CD4-positive, alpha-beta T cell treated with Interleukin-1 beta for 1 hour (primary cell): ENCODE measurements at regions not wholly inside any gene's neighbourhood (a gene's known extent, or its start where the extent isn't known, plus 50 kb on each side); places are given as distances from the start of the nearest gene placed in this dataset.

Source experiments
- DNase-seq, 2 donors: peaks; one replicate each; pipeline ENCODE4 v3.0.0-alpha.2; 2020 to 2022

DNA sequence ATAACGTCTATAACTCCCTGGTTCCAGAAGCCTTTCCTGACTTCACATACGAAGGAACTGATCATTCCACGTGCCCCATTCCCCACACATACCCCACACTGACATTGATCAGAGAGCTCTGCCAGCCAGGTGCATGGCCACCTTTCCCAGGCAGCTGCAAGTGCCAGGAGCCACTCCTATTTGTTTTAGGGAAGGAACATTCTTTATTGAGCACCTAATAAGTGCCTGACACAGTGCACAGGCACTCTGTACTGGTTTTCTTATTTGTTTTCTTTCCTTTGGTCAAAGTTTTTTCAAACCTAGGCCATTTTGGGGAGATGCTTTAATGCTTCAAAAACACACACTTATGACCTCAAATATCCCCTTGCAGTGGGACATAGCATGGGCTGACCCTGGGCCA is 50.0 kb downstream of the PITPNM2 start:
- DNase-seq: no peak

DNA sequence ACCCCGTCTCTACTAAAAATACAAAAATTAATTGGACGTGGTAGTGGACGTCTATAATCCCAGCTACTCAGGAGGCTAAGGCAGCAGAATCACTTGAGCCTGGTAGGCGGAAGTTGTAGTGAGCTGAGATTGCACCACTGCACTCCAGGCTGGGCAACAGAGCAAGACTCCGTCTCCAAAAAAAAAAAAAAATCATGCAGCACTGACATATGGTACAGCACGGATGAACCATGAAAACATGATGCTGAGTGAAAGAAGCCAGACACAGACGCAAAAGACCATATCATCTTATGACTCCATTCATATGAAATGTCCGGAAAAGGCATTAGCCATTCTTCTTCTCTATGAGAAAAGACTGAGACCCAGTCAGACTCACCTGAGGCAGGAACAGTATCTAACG is 50.4 kb downstream of the PITPNM2 start:
- DNase-seq: no peak

DNA sequence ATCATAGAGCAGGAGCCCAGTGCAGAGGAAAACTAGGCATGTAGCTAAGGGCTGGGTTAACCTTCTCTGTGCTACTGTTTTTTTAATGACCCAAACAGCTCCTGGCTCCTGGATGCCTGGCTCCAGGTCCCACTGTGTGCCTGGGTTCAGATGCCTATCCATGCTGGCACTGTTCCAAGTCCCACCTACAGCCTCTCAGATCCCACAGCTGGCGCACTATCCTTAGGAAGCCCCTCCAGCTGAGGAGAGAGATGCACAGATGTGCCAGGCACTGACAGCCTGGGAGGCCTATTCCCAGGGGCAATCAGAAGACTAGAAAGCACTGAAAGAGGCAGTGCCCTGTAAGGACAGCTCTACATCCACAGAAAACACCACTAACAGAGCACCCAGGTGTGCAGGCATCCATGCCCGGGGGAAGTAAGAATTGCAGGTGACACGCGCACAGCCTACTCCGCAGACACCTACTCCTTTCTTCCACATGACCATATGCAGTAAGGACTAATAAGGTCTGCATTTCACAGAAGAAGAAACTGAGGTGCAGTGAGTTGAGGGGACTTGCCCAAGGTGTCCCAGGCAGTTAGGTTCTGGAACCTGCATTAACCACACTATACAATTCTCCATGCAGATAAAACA is 51.2 kb downstream of the PITPNM2 start:
- DNase-seq: no peak

DNA sequence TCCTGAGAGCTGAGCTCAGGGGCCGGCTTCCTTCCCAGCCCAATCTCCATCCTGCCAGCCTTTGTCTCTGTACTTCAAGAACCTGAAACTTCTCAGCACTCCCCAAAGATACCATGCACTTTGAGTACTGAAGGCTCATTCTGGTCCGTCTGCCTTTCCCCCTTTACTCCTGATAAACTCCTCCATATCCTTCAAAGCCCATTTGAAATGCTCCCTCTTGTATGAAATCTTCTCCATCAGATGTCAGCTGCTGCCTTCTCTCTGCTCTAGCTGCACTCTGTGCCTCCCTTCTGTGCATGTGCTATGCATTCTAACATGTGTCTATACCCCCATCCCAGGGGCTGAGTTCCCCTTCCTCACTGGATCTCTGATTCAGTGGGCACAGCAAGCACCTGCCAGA is 52.1 kb downstream of the PITPNM2 start:
- no peak for DNase-seq

DNA sequence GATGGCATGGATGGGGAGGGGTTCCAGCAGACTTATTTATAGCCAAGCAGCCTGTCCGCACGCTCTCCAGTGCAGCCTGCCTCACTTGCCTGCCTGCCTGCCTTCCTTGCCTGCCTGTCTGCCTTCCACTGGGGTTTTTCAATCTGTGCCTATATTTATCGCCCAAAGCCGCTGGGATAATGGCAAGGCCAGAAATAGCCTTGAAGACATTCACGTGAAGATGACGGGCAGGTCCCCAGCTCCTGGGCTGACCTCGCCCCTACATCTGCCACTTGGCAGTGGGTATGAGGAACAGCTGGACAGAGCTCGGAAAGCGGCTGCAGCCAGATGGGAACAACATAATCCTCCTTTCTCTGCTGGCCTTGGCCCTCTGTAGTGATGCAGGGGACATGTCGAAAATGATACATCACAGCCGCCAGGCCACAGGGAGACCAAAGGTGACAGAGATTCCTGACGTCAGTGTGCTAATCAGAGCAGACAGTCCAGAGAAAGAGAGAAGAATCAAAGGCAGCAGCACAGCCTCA is 53.3 kb downstream of the PITPNM2 start:
- DNase-seq: no peak

DNA sequence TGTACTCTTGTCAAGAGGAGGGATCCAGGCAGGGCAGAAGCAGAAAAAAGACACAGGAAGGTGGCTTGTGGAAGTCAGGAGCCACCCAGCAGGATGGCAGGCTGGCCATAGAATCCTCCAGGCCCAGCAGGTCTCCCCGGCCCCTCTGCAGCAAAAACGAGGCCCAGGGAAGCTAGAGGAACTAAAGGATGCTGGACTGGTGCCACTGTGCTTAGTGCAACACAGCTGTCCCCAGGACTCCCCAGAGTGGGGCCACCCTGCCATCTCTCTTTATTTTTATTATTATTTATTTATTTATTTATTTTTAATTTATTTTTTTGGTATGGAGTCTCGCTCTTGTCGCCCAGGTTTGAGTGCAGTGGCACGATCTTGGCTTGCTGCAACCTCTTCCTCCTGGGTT is 54.1 kb downstream of the PITPNM2 start:
- no peak for DNase-seq

DNA sequence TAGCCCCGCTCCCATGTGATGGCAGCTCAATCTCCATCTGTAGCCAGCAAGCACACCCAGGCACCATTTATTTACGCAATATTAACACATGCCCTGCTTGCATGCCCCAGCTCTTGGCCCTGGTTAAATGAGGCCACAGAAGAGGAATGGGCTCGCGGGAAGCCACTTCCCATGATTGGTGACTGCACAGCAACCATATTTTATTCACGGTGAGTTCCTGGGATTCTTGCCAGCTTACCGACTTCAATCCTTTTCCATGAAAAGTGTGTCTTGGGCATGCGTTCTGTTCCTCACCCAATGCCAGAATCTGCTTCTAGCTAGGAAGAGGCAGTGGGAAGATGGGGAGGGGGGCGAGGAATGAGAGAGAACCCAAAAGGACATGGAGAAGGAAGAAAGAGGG is 54.7 kb downstream of the PITPNM2 start:
- no peak for DNase-seq

DNA sequence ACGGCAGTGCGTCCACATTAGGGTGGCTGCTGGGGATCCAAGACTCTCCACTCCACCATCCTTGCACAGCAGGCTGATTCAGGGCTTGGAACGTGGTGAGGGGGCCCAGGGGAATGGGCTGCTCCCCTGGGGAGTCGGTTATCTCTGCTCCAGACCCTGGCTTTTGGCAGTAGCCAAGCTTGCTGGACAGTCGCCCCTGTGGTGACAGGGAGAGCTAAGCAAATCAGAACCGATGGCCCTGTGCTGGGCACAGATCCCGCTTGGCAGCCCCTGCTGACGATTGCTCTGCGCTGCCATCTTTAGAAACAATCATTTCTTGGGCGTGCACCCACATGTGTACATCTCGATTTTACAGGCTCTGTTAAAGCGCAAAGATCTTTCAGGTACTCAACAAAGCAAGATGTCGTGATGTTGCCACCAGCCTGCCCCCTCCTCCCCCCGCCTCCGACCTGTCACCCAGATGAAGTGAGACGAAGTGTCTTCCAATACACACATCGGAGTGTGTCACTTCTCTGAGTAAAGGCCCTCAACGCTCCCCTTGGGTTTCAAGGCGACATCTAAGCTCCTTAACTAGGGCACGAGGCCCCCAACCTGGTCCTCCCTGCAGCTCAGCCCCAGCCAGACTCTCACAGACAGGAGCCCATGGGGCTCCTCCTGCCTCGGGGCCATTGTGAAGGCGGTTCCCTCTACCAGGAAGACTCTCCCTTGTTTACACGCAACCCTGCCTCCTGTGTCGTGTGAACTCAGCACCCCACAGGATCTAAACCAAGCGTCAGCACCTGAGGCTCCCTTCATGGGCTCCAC is 55.6 kb downstream of the PITPNM2 start:
- no peak for DNase-seq

DNA sequence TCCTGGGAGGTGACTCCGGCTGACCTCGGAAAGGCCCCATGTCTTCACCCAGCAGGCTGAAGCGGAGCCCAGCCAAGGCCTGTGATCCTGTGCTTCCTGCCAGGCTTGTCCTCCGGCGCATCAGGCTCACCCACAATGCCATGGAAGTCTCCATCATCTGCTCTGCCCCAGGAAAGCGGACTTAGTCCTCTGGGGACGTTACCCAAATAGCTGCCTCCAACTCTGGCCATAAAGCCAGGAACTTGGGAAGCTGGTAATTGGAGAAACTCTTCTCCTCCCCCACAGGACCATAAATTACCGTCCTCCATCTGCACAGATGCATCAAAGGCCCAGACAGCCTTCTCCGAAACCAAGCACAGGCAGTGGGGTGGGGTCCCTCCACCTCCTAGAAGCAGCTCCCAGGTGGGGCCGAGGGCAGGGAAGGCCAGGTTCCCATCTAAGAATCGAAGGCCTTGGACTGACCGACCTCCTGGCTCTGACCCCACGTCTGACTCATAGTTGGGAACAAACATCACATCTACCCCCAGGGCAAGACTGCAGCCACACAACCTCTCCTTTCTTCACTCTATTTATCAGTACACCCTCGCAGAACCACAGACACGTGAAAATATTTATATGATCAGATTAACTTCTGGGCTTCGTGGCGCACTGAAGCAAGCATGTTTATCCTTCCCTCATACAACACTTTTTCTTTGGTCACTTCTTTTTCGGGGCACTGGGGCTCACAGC is 56.4 kb downstream of the PITPNM2 start:
- DNase-seq: no peak

DNA sequence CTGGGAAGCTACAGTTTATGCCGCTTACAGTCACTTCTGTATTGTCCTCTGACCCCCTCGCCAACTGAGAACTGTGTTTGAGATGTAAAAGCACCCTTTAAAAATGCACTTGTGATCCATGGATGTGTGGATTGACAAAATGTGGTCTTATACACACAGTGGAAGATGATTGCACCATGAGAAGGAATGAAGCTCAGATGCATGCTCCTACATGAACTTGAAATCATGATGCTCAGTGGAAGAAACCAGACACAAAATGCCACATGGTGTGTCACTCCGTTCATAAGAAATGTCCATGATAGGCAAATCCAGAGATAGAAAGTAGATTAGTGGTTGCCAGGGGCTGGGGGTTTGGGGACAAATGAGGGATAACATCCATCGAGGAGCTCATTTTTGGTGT is 58.0 kb downstream of the PITPNM2 start:
- no peak for DNase-seq

DNA sequence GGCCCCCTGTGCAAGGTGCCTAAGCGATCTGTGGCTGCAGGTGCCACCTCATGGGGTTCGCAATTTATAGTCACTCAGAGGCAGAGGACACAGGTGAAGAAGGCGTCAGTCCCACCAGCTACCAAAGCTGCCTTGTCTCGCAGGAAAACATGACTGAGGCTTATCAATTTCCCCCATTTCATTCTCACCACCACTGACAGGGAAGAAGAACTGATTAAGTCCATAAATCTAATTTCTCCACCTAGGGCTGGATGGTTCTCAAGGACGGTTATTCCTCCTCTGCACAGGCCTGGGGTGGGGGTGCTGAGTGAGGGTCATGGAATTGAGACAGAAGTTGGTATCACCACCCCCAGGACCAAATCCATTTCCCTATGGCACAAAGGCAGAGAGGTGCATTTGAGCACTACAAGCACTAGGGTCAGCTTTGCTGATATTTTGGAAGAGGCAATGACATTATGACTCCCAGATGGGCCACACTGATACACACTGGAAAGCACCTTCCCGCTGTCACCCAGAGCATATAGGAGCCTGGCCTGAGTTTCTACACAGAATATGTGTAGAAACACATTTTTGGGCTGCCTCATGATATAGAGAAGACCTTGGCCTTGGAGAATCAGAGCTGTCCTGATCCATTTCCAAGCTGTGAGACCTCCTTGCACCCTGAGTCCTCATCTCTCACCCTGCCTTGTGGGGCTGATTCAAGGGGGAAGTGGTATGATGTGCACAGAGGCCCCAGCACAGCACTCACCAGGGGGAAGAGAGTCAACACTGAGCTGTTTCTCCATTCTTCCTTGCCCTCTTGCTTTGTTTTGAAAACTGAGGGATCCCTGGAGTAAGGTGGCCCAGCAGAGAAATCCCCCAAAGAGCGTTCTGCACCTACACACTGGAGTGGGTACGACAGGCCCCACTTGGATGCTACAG is 59.4 kb downstream of the PITPNM2 start:
- no peak for DNase-seq

DNA sequence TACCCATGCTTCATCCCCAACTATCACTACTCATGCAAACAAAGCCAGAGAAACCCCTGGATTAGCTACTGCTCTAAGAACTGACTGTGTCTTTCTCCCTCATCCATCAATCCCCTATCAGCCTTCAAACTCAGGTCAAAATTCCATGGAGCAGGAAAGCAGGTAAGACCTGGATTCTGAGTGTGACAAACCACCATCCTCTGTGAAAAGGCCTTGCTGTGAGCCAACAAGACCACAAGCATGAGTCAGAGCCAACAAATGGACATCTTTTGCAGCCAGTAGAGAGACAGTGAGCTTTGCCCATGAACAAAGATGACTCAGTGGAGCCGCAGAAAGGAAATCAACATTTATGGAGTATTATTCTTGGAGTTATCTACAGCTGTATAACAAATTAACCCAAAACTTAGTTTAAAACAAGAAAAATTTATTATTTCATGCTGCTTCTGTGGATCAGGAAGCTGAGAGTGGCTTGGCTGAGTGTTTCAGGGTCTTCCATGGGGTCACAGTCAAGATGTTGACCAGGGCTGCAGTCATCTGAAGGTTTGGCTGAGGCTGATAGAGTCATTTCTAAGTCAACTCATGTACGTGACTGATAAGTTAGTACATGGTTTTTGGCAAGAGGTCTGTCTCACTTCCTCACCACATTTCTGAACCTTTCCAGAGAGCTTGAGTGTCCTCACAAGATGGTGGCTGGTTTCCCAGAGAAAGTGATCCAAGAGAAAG is 61.1 kb downstream of the PITPNM2 start:
- peak in 1 of 2 donors; percentile 25 for DNase-seq

DNA sequence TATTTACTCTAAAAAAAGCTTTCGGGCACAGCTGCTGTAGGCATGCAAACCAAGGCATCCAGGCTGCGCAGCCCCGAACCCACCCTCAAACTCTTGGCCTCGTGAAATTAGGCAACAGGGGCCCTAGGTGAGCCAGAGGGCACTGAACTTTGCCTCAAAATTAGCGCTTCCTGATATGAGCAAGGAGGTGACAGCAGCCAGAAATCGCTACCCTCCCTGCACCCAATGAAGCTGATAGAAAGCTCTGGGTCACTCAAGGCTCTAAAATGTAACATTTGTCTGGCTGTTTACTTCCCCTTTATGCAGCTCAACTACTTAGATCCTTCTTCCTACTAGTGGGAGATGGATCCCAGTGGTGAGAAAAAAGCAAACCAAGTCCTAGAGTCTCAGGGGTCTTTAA is 61.8 kb downstream of the PITPNM2 start:
- peak in 1 of 2 donors; percentile 14 for DNase-seq

DNA sequence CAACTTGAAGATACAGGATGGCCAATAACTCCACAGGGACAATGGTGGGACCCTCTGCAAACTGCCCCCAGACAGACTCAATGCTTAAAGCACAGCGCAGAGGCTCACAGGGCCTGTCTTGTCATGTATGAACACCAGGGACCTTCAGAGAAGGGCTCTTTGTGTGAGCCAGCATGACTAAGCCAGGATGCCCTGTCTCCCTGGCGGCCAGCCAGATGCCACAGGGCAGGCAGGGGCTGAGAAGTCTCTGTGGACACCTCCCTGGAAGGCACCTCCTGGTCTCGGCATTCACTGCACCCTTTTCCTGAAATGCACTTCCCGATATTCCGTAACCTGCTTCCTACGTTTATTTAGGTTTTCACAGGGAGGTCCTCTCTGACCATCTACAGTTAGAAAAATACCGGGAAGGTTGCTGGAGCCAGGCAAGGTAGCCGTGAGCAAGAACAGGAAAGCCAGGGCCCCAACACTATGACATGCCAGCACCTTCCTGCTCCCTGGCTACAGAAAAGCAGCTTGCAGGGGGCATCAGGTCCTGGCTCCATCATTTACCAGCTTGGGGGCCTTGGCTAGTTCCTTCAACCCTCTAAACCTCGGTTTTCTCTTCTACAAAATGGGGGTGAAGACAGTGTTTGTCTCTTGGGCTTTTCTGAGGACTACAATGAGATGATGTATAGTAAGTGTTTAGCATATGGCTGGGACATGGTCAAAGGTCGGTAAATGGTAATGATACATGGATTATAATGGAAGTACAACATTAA is 65.0 kb downstream of the PITPNM2 start:
- DNase-seq: peak in 1 of 2 donors; percentile 22

DNA sequence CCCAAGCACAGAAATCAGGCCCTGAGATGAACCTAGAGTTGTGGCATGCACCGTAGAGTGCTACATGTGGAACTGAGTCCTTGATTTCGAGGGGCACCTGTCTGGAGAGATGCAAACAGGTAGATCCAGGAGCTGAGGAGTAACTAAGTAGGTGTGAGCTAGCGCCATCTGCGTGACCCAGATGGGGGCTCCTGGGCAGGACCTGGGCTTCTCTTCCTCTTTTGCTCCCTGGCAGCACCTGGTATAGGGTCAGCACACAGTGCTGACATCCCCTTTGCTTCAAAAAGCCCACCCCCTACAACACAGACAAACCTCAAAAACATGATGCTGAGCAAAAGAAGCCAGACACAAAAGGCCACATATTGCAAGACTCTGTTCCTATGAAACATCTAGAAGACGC is 65.8 kb downstream of the PITPNM2 start:
- no peak for DNase-seq

DNA sequence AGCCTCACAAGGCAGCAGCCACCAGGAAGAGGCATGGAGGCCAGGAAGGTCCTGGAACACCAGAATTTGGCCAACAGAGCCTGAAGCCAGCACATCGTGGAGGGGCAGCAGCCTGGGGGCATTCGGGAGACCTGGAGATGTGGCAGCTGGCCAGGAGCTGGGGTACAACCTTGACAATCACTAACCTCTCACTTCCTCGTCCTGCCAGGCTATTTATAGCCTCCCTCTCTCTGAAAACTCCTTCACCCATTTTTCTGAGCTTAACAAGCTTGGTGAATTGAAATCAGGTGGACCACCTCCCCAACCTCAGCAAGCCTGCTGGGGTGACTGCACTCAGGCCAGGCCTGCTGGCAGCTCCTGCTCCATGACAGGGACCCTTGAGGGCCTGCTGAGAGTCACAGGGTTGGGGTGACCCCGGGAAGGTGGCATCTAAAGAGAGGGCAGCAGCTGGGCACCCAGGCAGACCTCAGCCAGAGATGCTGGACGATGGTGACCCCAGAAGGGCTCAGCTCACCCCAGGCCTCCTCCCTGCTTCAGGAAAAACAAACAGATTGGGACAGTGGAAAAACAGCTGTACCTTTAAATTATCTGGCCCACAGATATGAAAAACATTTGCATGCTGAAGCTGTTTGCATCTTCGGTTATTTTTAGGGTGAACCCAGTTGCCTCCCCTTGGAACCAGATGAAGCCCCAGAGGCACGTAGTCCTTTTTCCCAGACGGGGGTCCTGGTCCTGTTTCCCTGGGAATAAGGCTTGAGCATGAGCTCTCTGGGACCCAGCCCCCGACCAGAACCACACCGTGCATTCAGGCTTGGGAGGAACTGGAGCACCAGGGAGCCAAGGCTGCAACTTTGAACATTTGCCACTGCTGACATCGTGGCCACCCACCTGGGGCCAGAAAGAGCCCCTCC is 67.0 kb downstream of the PITPNM2 start:
- DNase-seq: no peak

DNA sequence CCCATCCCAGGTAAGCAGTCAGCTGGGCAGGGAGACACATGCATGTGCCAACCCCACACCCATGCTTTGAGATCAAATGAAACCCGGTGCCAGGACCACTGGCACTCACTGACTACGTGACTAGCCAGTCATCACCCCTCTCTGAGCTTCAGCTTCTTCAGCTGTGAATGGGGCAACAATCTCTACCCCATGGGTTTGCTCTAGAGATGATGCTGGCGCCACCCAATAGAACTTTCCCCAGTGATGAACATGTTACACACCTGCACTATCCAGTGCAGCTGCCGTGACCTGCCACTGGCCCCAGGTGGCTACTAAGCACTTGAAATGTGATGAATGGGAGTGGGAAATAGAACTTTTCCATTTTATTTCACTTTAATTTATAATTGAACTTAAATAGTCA is 70.3 kb downstream of the PITPNM2 start:
- DNase-seq: no peak

DNA sequence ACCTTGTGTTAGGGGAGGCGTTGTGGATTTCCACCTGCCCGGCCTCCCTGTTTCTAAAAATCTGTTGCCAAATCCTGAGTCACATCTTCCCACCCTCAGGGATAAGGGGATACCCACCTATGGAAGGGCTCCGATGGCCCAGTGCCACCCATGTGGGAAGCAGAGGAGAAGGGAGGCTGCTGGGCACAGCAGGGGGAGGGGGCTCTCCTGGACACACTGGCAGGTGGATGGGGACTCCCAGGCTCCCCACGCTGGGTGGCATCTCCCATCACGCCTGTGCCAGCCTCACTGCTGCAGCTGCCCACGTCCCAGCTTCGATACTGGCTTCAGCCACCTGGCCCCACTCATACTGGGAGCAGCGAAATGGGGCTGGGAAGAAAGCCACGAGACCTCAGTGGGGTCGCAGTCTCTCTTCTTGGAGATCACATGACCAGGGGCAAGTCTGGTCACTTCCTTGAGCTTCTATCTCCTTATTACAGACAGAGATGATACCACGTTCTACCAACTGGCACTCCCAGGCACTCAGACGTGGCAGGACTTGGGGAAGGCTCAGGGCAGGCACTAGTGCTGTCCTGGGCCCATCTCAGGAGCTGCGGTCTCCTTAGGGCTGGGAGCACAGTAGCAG is 72.2 kb downstream of the PITPNM2 start:
- DNase-seq: no peak

DNA sequence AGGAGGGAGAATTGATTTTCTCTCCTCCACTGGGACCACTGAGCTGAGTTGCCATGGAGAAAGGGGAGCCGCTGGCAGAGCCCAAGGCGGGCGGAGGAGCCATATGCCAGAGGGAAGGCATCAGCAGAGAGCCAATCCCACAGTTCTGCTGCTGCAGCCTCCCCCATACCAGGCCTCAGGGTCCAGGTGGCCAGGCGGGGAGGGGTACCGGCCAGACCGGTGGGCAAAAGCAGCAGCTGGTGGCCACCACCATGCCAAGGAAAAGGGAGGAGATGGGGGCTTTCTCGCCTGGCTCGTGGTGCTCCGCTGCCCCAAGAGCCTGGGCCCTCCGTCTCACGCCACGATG is 72.8 kb downstream of the PITPNM2 start:
- DNase-seq: no peak
